AG09319 (cell line): ENCODE measurements at regions not wholly inside any gene's neighbourhood (a gene's known extent, or its start where the extent isn't known, plus 50 kb on each side); places are given as distances from the start of the nearest gene placed in this dataset.

ENCODE experiments used
- DNase-seq: peaks from one replicate; pipeline ENCODE4 v3.0.0-alpha.2; 2010; ENCODE audit warnings: low read depth; ENCODE audit errors: extremely low read depth
- TF ChIP-seq, protein P1 (sequence below): IDR thresholded peaks from 2 replicates; pipeline ENCODE4 v1.5.1; 2011; ENCODE audit warnings: low read depth, mild to moderate bottlenecking, inconsistent platforms, low read length, moderate library complexity

DNA sequence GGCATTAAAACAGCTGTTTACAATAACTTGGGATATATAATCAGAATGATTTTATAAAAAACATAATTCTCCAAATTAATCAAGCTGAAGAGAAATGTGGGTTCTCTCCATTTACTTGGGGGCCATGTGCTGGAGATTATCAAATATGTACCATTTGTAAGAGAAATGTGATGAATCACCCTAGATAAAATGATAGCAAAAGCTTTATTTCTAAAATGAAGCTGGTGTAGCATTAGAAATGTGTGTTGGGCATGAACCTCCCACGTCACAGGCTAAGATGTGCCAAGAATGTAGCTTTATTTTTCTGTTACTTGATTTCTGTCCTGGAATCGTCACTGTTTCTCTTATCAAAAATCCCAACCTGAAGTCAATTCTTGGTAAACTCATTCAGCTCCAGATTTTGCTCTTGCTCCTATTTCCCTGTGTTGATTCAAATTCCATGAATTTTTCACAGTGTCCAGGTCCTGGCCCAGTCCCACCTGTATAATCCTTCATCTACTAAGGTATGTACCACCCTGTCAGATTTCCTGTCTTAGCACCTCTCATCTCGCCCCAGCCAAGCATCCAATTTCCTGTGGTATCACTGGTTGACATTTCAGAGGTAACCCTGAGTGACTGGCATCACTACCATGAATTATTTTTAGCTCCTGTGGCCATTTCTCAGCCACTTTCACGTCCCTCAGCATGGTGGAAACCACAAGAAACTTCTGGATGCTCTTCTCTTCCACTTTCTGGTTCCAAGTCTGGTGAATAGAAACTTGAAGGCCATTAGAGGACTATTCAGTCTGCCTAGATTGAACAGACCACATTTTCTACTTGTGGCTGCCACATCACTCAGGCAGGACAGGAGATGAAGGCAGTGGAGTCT lies 103.6 kb upstream of the FLRT2 start:
- no peak for DNase-seq
- TF ChIP-seq, protein P1, sequence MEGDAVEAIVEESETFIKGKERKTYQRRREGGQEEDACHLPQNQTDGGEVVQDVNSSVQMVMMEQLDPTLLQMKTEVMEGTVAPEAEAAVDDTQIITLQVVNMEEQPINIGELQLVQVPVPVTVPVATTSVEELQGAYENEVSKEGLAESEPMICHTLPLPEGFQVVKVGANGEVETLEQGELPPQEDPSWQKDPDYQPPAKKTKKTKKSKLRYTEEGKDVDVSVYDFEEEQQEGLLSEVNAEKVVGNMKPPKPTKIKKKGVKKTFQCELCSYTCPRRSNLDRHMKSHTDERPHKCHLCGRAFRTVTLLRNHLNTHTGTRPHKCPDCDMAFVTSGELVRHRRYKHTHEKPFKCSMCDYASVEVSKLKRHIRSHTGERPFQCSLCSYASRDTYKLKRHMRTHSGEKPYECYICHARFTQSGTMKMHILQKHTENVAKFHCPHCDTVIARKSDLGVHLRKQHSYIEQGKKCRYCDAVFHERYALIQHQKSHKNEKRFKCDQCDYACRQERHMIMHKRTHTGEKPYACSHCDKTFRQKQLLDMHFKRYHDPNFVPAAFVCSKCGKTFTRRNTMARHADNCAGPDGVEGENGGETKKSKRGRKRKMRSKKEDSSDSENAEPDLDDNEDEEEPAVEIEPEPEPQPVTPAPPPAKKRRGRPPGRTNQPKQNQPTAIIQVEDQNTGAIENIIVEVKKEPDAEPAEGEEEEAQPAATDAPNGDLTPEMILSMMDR = no peak

- TF ChIP-seq, protein P1 = no peak
- no peak for DNase-seq
Observed at GRCh38 chr14:85428926-85429325, 101.0 kb upstream of the FLRT2 start.

DNA sequence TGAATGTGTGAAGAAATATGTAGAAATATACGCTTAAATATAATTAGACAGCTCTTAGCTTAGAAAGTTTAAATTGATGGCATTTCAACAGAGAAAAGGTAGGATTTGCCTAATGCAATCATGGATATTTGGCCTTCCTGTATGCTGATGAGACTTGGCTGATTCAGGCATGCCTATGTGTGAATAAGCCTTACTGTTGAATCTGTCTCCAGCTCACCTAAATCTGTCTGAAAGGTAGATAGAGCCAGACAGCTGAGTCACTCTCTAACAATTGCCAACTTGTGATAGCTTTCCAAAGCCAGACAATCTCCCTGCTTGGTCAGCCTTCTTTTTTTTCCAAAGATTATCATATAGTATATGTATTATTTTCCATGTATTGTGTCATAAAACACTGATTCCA lies 92.8 kb upstream of the FLRT2 start:
- TF ChIP-seq, protein P1 = no peak
- DNase-seq = no peak

DNA sequence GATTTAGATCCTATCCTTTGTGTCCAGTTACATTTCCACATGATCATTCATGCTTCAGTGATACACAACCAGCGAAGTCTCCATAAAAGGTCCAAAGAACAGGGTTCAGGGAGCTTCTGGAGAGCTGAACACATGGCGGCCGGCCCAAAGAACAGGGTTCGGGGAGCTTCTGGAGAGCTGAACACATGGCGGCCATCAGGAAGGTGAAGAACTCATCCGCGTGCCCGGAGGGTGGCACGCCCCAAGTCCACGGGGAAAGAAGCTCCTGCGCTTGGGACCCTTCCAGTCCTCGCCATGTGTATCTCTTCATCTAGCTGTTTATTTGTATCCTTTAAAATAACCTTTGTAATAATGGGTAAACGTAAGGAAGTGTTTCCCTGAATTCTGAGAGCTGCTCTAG lies 91.9 kb upstream of the FLRT2 start:
- DNase-seq = no peak
- TF ChIP-seq, protein P1 = no peak

GRCh38 chr14:85438481-85438942 lies 91.4 kb upstream of the FLRT2 start:
- DNase-seq = no peak
- TF ChIP-seq, protein P1 = no peak

- DNase-seq = no peak
- TF ChIP-seq, protein P1 = no peak
Observed at GRCh38 chr14:85439696-85440328, 90.1 kb upstream of the FLRT2 start.
